Activated CD8-positive, alpha-beta T cell treated with anti-CD3 and anti-CD28 coated beads for 36 hours (primary cell): ENCODE measurements at regions not wholly inside any gene's neighbourhood (a gene's known extent, or its start where the extent isn't known, plus 50 kb on each side); places are given as distances from the start of the nearest gene placed in this dataset.

Source experiments
- ATAC-seq: fragments of 200-7000 bp; cut with Tn5 transposase; one replicate; pipeline ENCODE4 v1.10.0; 2021; ENCODE audit warnings: mild to moderate bottlenecking, moderate library complexity
- CTCF ChIA-PET: fragments of 350-600 bp; sonication (Branson Sonifier 250); formaldehyde crosslinking; loops from one replicate; lab custom pipeline; 2021; ENCODE audit warnings: antibody characterized with exemption; lab: Charles Lee
- POLR2A ChIA-PET: fragments of 350-600 bp; sonication (Branson Sonifier 250); formaldehyde crosslinking; loops from one replicate; lab custom pipeline; 2021; ENCODE audit warnings: antibody characterized with exemption; lab: Charles Lee
- DNase-seq: peaks from one replicate; pipeline ENCODE4 v3.0.0-alpha.2; 2020
- H3K27ac Mint-ChIP-seq: one replicate; pipeline ENCODE4 v1.8.0; 2021; ENCODE audit warnings: mild to moderate bottlenecking, mixed read lengths
- H3K27me3 Mint-ChIP-seq: one replicate; pipeline ENCODE4 v1.8.0; 2021; ENCODE audit warnings: mixed read lengths
- H3K36me3 Mint-ChIP-seq: one replicate; pipeline ENCODE4 v1.8.0; 2021; ENCODE audit warnings: low read depth, mixed read lengths
- H3K4me1 Mint-ChIP-seq: one replicate; pipeline ENCODE4 v1.8.0; 2021; ENCODE audit warnings: low read depth, mixed read lengths
- H3K4me3 Mint-ChIP-seq: one replicate; pipeline ENCODE4 v1.8.0; 2021; ENCODE audit warnings: mild to moderate bottlenecking, moderate library complexity, mixed read lengths
- H3K9me3 Mint-ChIP-seq: one replicate; pipeline ENCODE4 v1.8.0; 2021; ENCODE audit warnings: mixed read lengths
- CTCF ChIP-seq: fragments of 200-600 bp; IDR thresholded peaks from one replicate; pipeline ENCODE4 v1.8.0; 2022; ENCODE audit warnings: antibody characterized with exemption, mild to moderate bottlenecking
- intact Hi-C: fragments of 100-400 bp; cut with micrococcal nuclease; formaldehyde crosslinking; loops from one replicate; pipeline ENCODE4 v1.10.0; 2022

- peaks cover 17% of the 10 kb centered on the region for H3K4me1 Mint-ChIP-seq
- ChIA-PET CTCF (interaction anchor here (0.8 to 1.6 kb wide), 3 partner anchors 8 to 127 kb away, joined by 3 to 6 read pairs (median 3); no protein-coding TSS in a partner anchor), POLR2A (no interaction called here)
- no peak overlapping the region for H3K27ac Mint-ChIP-seq
- intact Hi-C loops: no loop called here
- ATAC-seq (no peak), DNase-seq (no peak)
- H3K9me3 Mint-ChIP-seq: no peaks in the 10 kb centered on the region
- H3K27me3 Mint-ChIP-seq: no peaks in the 10 kb centered on the region
- no peak overlapping the region for H3K4me3 Mint-ChIP-seq
- H3K36me3 Mint-ChIP-seq: no peaks in the 10 kb centered on the region
- TF ChIP-seq CTCF: no peak
These were observed 377.8 kb upstream of the PRKCQ start for GRCh38 chr10:6957851-6958250.

GRCh38 chr10:6956562-6956961 lies 376.5 kb upstream of the PRKCQ start:
- no peak for DNase-seq
- no peak for ATAC-seq
- Mint-ChIP-seq H3K9me3 (no peaks in the 10 kb centered on the region), H3K36me3 (no peaks in the 10 kb centered on the region), H3K27me3 (no peaks in the 10 kb centered on the region), H3K4me3 (no peak overlapping the region), H3K4me1 (peaks cover 16% of the 10 kb centered on the region), H3K27ac (no peak overlapping the region)
- intact Hi-C loops: no loop called here
- ChIA-PET POLR2A (no interaction called here), CTCF (interaction anchor here (0.9 kb wide), 1 partner anchor 36 kb away, joined by 3 read pairs; no protein-coding TSS in a partner anchor)
- TF ChIP-seq CTCF: no peak

GRCh38 chr10:6953271-6953801 lies 373.3 kb upstream of the PRKCQ start:
- Mint-ChIP-seq H3K4me3 (no peak overlapping the region), H3K27me3 (no peaks in the 10 kb centered on the region), H3K4me1 (peaks cover 11% of the 10 kb centered on the region), H3K36me3 (no peaks in the 10 kb centered on the region), H3K9me3 (no peaks in the 10 kb centered on the region), H3K27ac (no peak overlapping the region)
- intact Hi-C loops: no loop called here
- DNase-seq (no peak), ATAC-seq (no peak)
- POLR2A ChIA-PET: no interaction called here
- CTCF ChIA-PET: interaction anchor here (0.8 kb wide), 1 partner anchor 33 kb away, joined by 3 read pairs; no protein-coding TSS in a partner anchor
- TF ChIP-seq CTCF: no peak

- H3K27ac Mint-ChIP-seq: no peak overlapping the region
- ATAC-seq: no peak
- peaks cover 5% of the 10 kb centered on the region for H3K4me1 Mint-ChIP-seq
- POLR2A ChIA-PET: interaction anchor here (1.3 kb wide), 1 partner anchor 11 kb away, joined by 4 read pairs; no protein-coding TSS in a partner anchor
- no peak overlapping the region for H3K4me3 Mint-ChIP-seq
- intact Hi-C loops: no loop called here
- H3K9me3 Mint-ChIP-seq: peaks cover 2% of the 10 kb centered on the region
- no peaks in the 10 kb centered on the region for H3K36me3 Mint-ChIP-seq
- no peaks in the 10 kb centered on the region for H3K27me3 Mint-ChIP-seq
- no peak for DNase-seq
- CTCF ChIA-PET: interaction anchor here (0.7 to 1.5 kb wide), 2 partner anchors 30 to 72 kb away, joined by 3 read pairs; no protein-coding TSS in a partner anchor
- no peak for TF ChIP-seq CTCF
These were observed 371.7 kb upstream of the PRKCQ start for GRCh38 chr10:6951732-6952131.

GRCh38 chr10:6950133-6950532 lies 370.1 kb upstream of the PRKCQ start:
- TF ChIP-seq CTCF: no peak
- Mint-ChIP-seq H3K27me3 (no peaks in the 10 kb centered on the region), H3K4me3 (no peak overlapping the region), H3K4me1 (peaks cover 5% of the 10 kb centered on the region), H3K9me3 (peaks cover 2% of the 10 kb centered on the region), H3K27ac (no peak overlapping the region), H3K36me3 (no peaks in the 10 kb centered on the region)
- intact Hi-C loops: no loop called here
- POLR2A ChIA-PET: no interaction called here
- DNase-seq: no peak
- no peak for ATAC-seq
- CTCF ChIA-PET: interaction anchor here (0.9 to 1.5 kb wide), 3 partner anchors 8 to 30 kb away, joined by 3 read pairs; no protein-coding TSS in a partner anchor
